LoVo (cell line): ENCODE measurements at regions not wholly inside any gene's neighbourhood (a gene's known extent, or its start where the extent isn't known, plus 50 kb on each side); places are given as distances from the start of the nearest gene placed in this dataset.

Source experiments
- DNase-seq: peaks from one replicate; pipeline ENCODE4 v3.0.0-alpha.2; 2016; ENCODE audit warnings: low spot score

GRCh38 chr22:49282596-49282995, 545.1 kb downstream of the BRD1 start:
- DNase-seq: no peak

DNA sequence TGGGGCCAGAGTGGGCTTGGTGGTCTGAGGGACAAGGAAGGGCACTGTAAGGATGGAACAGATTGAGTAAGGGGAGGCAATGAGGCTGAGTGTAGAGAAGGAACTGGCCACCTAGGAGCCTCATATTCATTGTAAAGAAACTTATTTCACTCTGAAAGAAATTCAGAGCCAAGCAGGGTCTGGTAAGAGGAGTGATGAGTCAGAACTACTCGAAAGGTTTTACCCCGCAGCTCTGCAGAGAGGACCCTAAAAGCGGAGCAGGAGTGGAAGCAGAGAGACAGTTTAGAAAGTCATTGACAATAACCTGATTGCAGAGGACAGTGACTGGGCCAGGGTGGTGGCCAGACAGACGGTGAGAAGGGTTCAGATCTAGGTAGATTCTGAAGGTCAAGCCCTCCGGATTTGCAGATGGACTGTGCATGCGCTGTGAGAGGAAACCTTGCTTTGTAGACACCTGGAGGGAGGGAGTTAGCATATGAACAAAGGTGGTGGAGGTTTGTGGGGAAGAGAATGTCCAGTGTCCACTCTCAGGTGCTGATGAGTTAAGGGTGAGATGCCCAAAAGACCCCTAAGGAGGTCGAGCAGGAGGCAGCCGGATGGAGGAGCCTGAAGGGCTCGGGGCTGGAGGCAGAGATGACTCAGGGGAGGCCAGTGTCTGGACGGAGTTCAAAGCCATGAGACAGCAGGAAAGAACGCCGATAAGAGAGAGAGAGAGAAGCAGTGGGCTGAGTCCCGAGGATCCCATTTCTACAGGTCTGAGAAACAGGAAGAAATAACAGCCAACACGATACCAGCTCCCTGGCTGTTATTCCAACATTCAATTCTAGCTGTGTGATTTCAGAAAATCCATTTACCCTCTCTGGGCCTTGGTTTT, 546.0 kb downstream of the BRD1 start:
- DNase-seq: no peak

DNA sequence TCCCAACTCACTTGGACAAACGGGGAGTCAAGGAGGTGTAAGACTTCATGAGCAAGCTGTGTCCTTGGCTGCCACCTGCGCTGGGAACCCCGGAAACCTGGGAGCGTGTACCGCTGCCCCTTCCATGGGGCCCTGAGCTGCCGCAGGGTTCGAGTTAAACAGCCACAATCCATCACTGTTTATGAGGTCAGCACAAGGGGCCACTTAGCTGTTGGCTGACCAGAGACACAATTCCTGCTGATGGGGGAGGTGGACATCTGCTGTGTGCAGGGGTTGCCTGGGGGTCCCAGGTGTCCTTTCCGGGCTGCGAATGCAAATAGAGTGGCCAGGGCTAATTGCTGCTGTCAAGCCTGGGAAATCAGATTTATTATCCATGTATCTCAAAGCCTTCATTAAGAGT, 549.3 kb downstream of the BRD1 start:
- no peak for DNase-seq

DNA sequence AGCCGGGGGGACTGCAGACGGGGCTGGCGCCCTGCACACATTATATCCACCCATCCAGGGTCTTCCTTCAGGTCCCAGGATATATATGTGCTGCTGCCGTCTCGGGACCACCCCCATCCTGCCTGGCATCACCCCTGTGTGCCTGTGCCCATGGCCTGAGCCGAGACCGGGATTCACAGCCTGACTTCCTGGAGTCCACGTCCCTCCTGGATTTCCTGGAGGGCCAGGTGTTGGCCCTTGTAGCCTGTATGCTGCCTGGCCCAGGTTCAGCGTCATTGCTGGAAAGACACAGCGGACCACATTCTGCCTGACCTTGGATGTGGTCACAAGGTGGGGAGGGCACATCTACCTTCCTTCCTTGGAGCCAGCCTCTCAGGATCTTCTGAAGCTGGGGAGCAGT, 551.1 kb downstream of the BRD1 start:
- no peak for DNase-seq

GRCh38 chr22:49274754-49275380, 552.8 kb downstream of the BRD1 start:
- DNase-seq: no peak

DNA sequence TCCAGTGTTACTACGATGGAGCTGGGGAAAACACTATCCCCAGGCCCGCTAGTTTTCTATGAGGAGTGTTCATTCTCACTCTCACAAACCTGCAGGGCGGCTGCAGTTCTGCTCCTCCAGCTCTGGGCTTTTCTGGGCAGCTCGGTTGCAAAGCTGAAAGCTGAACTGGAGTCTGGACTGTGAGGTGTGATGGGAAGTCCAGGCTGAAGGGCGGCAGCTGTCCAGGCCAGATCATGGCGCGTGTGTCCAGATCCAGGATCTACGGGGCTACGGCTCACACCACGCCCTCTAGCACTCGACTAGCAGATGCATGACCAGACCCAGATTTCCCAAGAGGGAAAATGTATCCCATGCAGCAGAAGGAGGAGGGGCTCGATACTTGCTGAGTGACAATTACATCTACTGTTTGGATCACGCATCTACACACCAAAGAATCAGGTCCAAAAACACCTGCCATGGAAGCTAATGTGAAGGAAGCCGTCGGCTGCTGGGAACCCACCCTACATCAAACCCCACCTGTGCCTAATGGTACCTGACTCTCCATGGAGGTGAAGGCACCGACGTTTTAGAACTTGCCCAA, 555.0 kb downstream of the BRD1 start:
- no peak for DNase-seq

DNA sequence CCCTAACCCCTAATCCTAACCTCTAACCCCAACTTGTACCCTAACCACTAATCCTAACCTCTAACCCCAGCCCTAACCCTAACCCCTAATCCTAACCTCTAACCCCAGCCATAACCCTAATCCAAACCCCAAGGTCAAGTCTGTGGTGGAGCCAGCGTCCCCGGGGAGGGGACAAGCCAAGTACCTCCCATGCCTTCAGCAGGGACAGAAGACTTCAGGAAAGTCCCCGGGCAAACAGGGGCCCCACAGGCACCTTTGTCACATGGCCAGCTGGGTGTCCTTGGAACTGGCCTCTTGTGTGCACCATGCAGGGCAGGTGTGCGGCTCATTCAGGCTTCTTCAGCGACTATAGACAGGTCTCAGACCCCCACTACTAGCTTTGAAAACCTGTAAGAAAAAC, 555.8 kb downstream of the BRD1 start:
- DNase-seq: no peak

GRCh38 chr22:49271369-49271727, 556.3 kb downstream of the BRD1 start:
- no peak for DNase-seq

DNA sequence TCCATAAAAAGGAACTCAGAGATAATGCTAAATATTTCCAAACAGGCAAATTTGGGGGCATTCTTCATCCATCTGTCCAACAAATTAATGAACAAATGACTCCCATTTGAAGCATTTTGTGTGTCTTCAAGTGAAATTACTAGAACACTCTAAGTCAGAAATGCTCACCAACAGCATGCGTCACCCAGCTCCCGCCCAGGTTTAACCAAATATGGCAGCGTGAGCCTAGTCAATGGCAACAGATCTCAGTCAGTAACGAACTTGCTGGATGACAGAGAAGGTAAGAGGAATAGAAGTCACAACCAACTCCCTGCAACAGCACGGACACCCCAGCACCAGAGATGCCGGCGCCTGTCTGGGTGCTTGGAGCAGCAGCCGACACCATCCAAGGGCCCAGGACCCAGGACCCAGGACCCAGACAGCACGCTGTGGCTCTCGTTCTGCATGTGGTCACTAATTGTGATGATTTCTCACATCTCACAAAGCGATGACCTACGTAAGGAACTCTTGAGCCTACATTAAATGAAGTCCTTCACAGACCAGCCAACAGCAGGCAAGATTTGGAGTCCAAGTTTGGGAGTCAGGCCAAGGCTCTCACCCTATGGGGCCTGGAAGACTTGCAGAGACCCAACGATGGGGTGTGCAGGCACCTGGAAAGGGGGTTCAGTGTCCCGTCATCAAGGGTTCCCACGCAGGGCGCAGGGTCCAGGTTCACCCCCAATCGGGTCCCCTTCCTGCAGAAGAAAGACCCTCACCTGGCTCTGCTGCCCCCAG, 556.9 kb downstream of the BRD1 start:
- DNase-seq: no peak

GRCh38 chr22:49269928-49270327, 557.7 kb downstream of the BRD1 start:
- no peak for DNase-seq

DNA sequence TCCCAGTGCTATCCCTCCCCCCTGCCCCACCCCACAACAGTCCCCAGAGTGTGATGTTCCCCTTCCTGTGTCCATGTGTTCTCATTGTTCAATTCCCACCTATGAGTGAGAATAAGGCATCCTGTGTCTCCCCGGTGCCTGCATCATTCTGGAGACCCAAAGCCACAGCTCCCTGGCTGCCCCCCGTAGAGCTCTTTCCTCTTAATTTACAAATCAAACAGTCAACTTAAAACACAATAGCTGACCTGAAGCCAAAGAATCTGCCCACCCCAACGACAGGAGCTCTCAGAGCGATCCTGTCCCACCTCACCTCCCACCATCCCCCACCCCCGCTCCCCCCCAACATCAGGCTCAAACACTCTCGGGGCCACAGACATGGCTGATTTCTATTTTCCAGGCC, 558.3 kb downstream of the BRD1 start:
- DNase-seq: no peak

GRCh38 chr22:49268924-49269323, 558.7 kb downstream of the BRD1 start:
- DNase-seq: no peak

DNA sequence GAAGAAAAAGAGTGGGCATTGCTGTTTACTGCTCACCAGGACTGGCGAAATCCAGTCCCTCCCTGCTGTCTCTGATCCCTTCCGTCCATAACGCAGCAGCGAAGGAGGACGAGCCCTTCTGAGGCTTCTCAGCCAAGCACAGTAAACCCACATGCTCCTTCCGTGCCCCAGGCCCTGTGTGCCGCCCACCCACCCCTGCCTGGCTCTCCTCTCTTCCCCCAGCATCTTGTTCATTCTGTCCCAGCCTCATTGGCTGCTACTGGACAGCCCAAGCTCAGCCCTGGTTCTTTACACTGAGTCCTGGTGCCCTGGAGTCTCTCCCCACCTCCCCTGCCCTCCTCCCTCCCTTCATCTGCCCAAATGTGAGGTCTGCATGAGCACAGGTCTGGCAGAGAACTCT, 559.7 kb downstream of the BRD1 start:
- no peak for DNase-seq

- DNase-seq: no peak
Measured at GRCh38 chr22:49266561-49267519, 560.8 kb downstream of the BRD1 start.

DNA sequence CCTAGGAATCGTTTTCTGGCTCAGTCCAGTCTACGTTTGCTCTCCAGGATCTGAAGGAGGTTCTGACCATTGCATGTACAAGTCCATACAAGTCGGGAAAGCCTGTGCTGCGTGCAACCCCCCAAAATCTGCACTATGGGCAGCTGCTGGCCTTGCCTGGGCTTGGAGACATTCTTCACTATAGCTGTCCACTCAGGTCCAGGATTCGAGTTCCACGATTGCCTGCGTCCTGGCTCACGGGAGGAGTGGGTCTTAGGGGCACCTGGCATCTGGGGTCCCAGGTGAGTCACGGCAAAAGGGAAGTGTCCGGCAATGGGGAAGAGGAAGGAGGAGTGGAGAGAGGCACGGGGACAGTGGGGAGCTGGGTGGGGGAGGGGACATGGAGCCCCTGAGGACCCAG, 563.0 kb downstream of the BRD1 start:
- DNase-seq: no peak

DNA sequence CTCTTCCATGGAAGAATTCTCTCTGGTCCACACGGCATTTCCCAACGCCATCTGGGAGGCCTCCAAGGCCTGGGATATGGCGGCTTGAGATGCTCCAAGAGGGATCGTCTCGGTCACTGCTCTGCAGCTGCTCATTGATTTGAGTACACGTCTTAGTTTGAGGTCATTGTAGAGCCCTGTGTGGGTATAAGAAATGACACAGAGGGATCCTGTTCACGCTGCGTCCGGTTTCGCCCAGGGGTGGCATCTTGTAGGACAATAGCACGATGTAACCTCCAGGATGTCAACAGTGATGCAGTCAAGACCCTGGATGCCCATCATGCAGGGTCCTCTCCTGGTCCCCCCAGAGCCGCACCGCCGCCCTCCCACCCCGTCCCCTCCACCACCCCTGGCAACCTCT, 564.6 kb downstream of the BRD1 start:
- DNase-seq: no peak

GRCh38 chr22:49262167-49262566, 565.5 kb downstream of the BRD1 start:
- DNase-seq: no peak

- no peak for DNase-seq
Measured at GRCh38 chr22:49261616-49262015, 566.1 kb downstream of the BRD1 start.

GRCh38 chr22:49260681-49261580, 566.7 kb downstream of the BRD1 start:
- no peak for DNase-seq

DNA sequence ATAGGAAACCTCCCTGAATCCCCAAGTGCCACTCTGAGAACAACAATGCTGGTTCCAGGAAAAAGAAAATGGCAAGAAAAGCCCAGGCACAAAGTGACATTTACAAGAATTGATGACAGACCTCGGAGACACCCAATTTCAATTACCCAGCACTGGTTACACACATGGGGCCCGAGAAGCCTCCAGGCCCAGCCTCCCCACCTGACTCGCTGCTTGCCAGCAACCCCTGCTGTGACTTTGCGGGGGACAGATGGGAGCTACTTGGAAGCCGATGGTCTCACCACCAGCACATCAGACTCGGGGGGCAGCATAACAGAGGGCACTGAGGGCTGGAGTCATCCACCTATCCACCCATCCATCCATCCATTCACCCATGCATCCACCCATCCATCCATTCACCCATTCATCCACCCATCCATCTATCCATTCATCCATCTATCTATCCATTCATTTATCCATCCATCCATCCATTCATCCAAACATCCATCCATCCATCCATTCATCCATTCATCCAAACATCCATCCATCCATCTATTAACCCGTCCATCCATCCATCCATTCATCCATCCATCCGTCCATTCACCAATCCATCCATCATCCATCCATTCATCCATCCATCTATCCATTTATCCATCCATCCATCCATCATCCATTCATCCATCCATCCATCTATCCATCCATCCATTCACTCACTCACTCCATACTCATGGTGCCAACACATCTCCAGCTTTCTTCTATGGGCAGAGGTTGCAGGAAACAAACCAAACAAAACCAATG, 567.6 kb downstream of the BRD1 start:
- no peak for DNase-seq
